ENCODE measurements at regions not wholly inside any gene's neighbourhood (a gene's known extent, or its start where the extent isn't known, plus 50 kb on each side); places are given as distances from the start of the nearest gene placed in this dataset.

DNA sequence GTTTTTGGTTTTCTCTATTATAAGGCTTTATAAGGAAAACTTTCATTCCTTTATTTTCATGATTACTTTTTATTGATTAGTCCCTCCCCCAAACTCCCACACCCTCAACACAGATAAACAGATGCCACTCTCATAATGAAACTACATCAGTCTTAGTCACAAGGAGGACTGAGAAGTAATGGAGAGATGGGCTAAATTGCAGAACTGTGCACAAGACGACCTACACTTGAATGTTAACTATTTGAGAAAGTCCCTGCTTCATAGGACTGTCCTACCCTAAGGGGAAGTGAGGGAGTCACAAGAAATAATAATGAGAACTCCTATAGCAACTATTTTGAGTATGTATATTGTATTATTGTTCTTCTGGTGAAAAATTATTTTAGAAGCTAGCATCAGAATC is 360.8 kb downstream of the RBM43 start:
- no peak for TF ChIP-seq POLR2A (IDR thresholded peaks at IDR 0.05)
- TF ChIP-seq, protein P1, sequence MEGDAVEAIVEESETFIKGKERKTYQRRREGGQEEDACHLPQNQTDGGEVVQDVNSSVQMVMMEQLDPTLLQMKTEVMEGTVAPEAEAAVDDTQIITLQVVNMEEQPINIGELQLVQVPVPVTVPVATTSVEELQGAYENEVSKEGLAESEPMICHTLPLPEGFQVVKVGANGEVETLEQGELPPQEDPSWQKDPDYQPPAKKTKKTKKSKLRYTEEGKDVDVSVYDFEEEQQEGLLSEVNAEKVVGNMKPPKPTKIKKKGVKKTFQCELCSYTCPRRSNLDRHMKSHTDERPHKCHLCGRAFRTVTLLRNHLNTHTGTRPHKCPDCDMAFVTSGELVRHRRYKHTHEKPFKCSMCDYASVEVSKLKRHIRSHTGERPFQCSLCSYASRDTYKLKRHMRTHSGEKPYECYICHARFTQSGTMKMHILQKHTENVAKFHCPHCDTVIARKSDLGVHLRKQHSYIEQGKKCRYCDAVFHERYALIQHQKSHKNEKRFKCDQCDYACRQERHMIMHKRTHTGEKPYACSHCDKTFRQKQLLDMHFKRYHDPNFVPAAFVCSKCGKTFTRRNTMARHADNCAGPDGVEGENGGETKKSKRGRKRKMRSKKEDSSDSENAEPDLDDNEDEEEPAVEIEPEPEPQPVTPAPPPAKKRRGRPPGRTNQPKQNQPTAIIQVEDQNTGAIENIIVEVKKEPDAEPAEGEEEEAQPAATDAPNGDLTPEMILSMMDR (IDR thresholded peaks at IDR 0.05): no peak
